GM18502 (cell line): ENCODE measurements at regions not wholly inside any gene's neighbourhood (a gene's known extent, or its start where the extent isn't known, plus 50 kb on each side); places are given as distances from the start of the nearest gene placed in this dataset.
"Not testable (repeated sequence)": the region's sequence is repeated elsewhere in the genome, so short reads cannot be mapped to it uniquely, and the experiment has no call there.

Source experiments
- ATAC-seq: cut with Tn5 transposase; IDR thresholded peaks from one replicate; pipeline ENCODE4 v1.9.1; 2021; ENCODE audit warnings: mild to moderate bottlenecking; ENCODE audit not compliant: unreplicated experiment, poor library complexity

- ATAC-seq, result no peak
Measured at GRCh38 chr4:159410076-159410777, 307.3 kb downstream of the RAPGEF2 start.

- ATAC-seq, result no peak
Measured at GRCh38 chr4:159410891-159411290, 308.0 kb downstream of the RAPGEF2 start.

GRCh38 chr4:159413306-159413943 is 310.5 kb downstream of the RAPGEF2 start:
- no peak for ATAC-seq

GRCh38 chr4:159414305-159414704 is 311.4 kb downstream of the RAPGEF2 start:
- no peak for ATAC-seq

- no peak for ATAC-seq
Measured at GRCh38 chr4:159416073-159416472, 313.2 kb downstream of the RAPGEF2 start.

- no peak for ATAC-seq
Measured at GRCh38 chr4:159416996-159417395, 314.1 kb downstream of the RAPGEF2 start.

GRCh38 chr4:159420162-159421057 is 317.5 kb downstream of the RAPGEF2 start:
- ATAC-seq, result no peak

GRCh38 chr4:159421058-159421419 is 318.2 kb downstream of the RAPGEF2 start:
- not testable (repeated sequence) for ATAC-seq

GRCh38 chr4:159422019-159422418 is 319.1 kb downstream of the RAPGEF2 start:
- ATAC-seq, result no peak

- ATAC-seq, result no peak
Measured at GRCh38 chr4:159422626-159423025, 319.7 kb downstream of the RAPGEF2 start.

- ATAC-seq, result no peak
Measured at GRCh38 chr4:159425737-159426305, 322.9 kb downstream of the RAPGEF2 start.

- ATAC-seq, result no peak
Measured at GRCh38 chr4:159428293-159428692, 325.4 kb downstream of the RAPGEF2 start.

GRCh38 chr4:159428975-159429692 is 326.3 kb downstream of the RAPGEF2 start:
- no peak for ATAC-seq

GRCh38 chr4:159429693-159430035 is 326.8 kb downstream of the RAPGEF2 start:
- no peak for ATAC-seq

- no peak for ATAC-seq
Measured at GRCh38 chr4:159430896-159431295, 328.0 kb downstream of the RAPGEF2 start.

GRCh38 chr4:159432436-159432835 is 329.6 kb downstream of the RAPGEF2 start:
- ATAC-seq, result no peak

GRCh38 chr4:159433337-159433736 is 330.5 kb downstream of the RAPGEF2 start:
- ATAC-seq, result no peak

- ATAC-seq, result no peak
Measured at GRCh38 chr4:159434114-159434870, 331.4 kb downstream of the RAPGEF2 start.

- no peak for ATAC-seq
Measured at GRCh38 chr4:159434871-159435241, 332.0 kb downstream of the RAPGEF2 start.
